Natural killer cell (primary cell): ENCODE measurements at regions not wholly inside any gene's neighbourhood (a gene's known extent, or its start where the extent isn't known, plus 50 kb on each side); places are given as distances from the start of the nearest gene placed in this dataset.
"Not testable (repeated sequence)": the region's sequence is repeated elsewhere in the genome, so short reads cannot be mapped to it uniquely, and the experiment has no call there.

ENCODE experiments used
- ATAC-seq, 3 donors: fragments of 150-1000 bp in 2 of 3; fragments of 200-7000 bp in 1 of 3; cut with Tn5 transposase; 1 replicate in 1 of 3; 2 replicates in 2 of 3; pipeline ENCODE4 v1.10.0; 2021; ENCODE audit warnings: mild to moderate bottlenecking in 2 of 3, moderate library complexity in 2 of 3
- DNase-seq, 2 donors: peaks; one replicate each; pipeline versions ENCODE4 v3.0.0 to v3.0.0-alpha.2; 2013 to 2021; ENCODE audit warnings: mixed read lengths in 1 of 2
- H3K27ac ChIP-seq: one replicate; pipeline ENCODE4 v1.5.1; 2013; ENCODE audit warnings: mild to moderate bottlenecking, low read length
- H3K27me3 ChIP-seq: one replicate; pipeline ENCODE4 v1.6.1; 2013; ENCODE audit warnings: low read length; ENCODE audit not compliant: control insufficient read depth, insufficient read depth
- H3K36me3 ChIP-seq: one replicate; pipeline ENCODE4 v1.6.1; 2013; ENCODE audit warnings: low read length; ENCODE audit not compliant: control insufficient read depth, insufficient read depth
- H3K4me1 ChIP-seq: one replicate; pipeline ENCODE4 v1.6.1; 2013; ENCODE audit warnings: low read length; ENCODE audit not compliant: control insufficient read depth, insufficient read depth
- H3K4me3 ChIP-seq: one replicate; pipeline ENCODE4 v1.5.1; 2013; ENCODE audit warnings: low read length
- H3K9me3 ChIP-seq: one replicate; pipeline ENCODE4 v1.6.1; 2013; ENCODE audit warnings: low read length; ENCODE audit not compliant: control insufficient read depth, insufficient read depth
- H3K27ac Mint-ChIP-seq, 2 donors: one replicate each; pipeline ENCODE4 v1.8.0; 2022; ENCODE audit warnings: mild to moderate bottlenecking in 2 of 2, mixed read lengths in 2 of 2, moderate library complexity in 1 of 2
- H3K27me3 Mint-ChIP-seq, 2 donors: one replicate each; pipeline ENCODE4 v1.8.0; 2022; ENCODE audit warnings: low read depth in 2 of 2, mixed read lengths in 2 of 2
- H3K36me3 Mint-ChIP-seq: one replicate; pipeline ENCODE4 v1.8.0; 2022; ENCODE audit warnings: mixed read lengths
- H3K4me1 Mint-ChIP-seq, 2 donors: one replicate each; pipeline ENCODE4 v1.8.0; 2022; ENCODE audit warnings: mixed read lengths in 2 of 2
- H3K4me3 Mint-ChIP-seq: one replicate; pipeline ENCODE4 v1.8.0; 2022; ENCODE audit warnings: mild to moderate bottlenecking, moderate library complexity, mixed read lengths
- H3K9me3 Mint-ChIP-seq, 2 donors: one replicate each; pipeline ENCODE4 v1.8.0; 2022; ENCODE audit warnings: mixed read lengths in 2 of 2
- WGBS: methylation state at CpG from one replicate; pipeline ENCODE4 v1.1.7; 2013; ENCODE audit warnings: missing lambda C conversion rate; ENCODE audit not compliant: insufficient coverage; 5-methylcytosine and 5-hydroxymethylcytosine counted together
- intact Hi-C: fragments of 100-400 bp; cut with micrococcal nuclease; formaldehyde crosslinking; loops from one replicate; pipeline ENCODE4 v1.14.2; 2022
- TF ChIP-seq, protein P1 (sequence below): fragments of 200-600 bp; IDR thresholded peaks from one replicate; pipeline ENCODE4 v1.8.0; 2022; ENCODE audit warnings: antibody characterized with exemption

DNA sequence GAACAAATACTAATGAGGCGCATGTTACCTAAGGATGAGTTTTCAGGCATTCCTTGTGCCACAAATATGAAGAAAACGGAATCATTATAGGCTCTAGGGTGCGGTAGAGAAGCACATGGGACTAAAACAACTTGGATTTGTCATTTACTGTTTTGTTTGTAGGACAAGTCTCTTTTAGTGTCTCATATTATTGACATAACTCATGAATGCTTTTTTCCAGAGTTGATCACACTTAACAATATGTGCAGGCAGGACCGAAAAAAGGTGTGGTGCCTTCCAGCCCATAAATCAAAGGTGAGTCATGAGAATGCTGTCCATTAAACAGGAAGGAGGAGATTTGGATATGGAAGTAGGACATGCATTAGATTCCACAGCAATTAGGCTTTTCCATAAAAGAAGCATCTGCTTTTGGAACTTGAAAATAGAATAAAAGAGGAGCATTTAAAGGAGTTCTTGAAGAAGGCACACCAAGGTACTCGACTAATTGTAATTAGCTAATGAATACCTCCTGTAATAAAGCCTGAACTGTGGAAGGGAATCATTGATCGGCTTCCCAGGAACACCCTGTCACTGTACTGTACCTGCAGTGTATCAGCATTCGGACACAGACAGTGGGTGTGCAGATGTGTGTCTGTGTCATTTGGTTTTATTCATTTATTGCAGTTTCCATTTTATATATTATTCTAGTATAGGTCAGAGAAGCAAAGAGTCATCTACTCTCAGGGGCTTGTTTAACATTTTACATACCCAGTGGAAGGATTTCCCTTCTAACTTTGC lies 119.7 kb upstream of the KLF14 start:
- Histone ChIP-seq H3K27me3 (no peaks in the 10 kb centered on the region), H3K27ac (no peak overlapping the region), H3K36me3 (peaks cover 6% of the 10 kb centered on the region), H3K4me3 (no peak overlapping the region), H3K9me3 (peaks cover 16% of the 10 kb centered on the region), H3K4me1 (no peaks in the 10 kb centered on the region)
- 95% methylated on average over 7 of the region's 7 CpGs for WGBS
- Mint-ChIP-seq H3K4me3 (no peak overlapping the region), H3K27me3 (peaks cover 0 to 3% of the 10 kb centered on the region in 2 donors), H3K36me3 (peaks cover 24% of the 10 kb centered on the region), H3K27ac (no peak overlapping the region), H3K9me3 (peaks cover 9 to 16% of the 10 kb centered on the region in 2 donors), H3K4me1 (no peaks in the 10 kb centered on the region)
- TF ChIP-seq, protein P1, sequence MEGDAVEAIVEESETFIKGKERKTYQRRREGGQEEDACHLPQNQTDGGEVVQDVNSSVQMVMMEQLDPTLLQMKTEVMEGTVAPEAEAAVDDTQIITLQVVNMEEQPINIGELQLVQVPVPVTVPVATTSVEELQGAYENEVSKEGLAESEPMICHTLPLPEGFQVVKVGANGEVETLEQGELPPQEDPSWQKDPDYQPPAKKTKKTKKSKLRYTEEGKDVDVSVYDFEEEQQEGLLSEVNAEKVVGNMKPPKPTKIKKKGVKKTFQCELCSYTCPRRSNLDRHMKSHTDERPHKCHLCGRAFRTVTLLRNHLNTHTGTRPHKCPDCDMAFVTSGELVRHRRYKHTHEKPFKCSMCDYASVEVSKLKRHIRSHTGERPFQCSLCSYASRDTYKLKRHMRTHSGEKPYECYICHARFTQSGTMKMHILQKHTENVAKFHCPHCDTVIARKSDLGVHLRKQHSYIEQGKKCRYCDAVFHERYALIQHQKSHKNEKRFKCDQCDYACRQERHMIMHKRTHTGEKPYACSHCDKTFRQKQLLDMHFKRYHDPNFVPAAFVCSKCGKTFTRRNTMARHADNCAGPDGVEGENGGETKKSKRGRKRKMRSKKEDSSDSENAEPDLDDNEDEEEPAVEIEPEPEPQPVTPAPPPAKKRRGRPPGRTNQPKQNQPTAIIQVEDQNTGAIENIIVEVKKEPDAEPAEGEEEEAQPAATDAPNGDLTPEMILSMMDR: no peak
- ATAC-seq (no peak), DNase-seq (no peak)
- intact Hi-C loops: no loop called here

DNA sequence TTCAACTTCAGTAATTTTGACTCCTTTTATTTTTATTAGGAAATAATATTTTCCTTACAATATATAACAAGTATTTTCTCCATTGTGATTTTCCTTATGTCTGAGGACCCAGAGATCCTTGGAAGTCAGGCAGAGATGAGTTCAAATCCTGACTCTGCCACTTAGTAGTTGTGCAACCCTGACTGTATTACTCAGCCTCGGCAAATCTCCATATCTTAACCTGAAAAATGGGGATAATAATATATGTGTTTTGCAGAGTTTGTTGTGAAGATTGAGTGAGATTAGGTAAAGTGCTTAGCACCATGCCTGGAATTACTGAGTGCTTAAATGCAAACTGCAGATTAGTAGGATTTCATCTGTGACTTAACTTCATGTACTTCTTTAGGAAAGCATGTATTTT lies 120.5 kb upstream of the KLF14 start:
- peaks cover 16% of the 10 kb centered on the region for H3K9me3 ChIP-seq
- 100% methylated on average over 1 of the region's 1 CpG for WGBS
- intact Hi-C loops: no loop called here
- H3K27ac ChIP-seq: no peak overlapping the region
- no peaks in the 10 kb centered on the region for H3K27me3 ChIP-seq
- no peaks in the 10 kb centered on the region for H3K4me1 ChIP-seq
- peaks cover 32% of the 10 kb centered on the region for H3K36me3 Mint-ChIP-seq
- H3K4me1 Mint-ChIP-seq: no peaks in the 10 kb centered on the region
- TF ChIP-seq, protein P1: no peak
- H3K27me3 Mint-ChIP-seq: peaks cover 0 to 3% of the 10 kb centered on the region in 2 donors
- H3K9me3 Mint-ChIP-seq: peaks cover 15 to 22% of the 10 kb centered on the region in 2 donors
- ATAC-seq (no peak), DNase-seq (no peak)
- H3K36me3 ChIP-seq: peaks cover 6% of the 10 kb centered on the region
- H3K27ac Mint-ChIP-seq: no peak overlapping the region
- H3K4me3 Mint-ChIP-seq: no peak overlapping the region
- no peak overlapping the region for H3K4me3 ChIP-seq

DNA sequence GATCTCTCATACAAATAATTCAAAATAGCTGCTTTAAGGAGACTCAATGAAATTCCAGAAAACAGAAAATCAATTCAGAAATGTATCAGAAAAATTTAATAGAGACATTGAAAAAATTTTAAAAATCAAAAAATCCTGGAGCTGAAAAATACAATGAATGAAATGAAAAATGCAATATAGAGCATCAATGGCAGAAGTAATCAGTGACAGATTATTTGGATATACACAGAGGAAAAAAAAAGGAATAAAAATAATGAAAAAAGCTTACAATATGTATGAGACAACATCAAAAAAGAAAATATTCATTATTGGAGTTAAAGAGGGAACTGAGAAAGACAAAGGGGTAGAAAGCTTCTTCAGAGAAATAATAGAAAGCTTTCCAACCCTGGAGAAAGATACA lies 122.9 kb upstream of the KLF14 start:
- H3K9me3 Mint-ChIP-seq: peaks cover 17 to 27% of the 10 kb centered on the region in 2 donors

DNA sequence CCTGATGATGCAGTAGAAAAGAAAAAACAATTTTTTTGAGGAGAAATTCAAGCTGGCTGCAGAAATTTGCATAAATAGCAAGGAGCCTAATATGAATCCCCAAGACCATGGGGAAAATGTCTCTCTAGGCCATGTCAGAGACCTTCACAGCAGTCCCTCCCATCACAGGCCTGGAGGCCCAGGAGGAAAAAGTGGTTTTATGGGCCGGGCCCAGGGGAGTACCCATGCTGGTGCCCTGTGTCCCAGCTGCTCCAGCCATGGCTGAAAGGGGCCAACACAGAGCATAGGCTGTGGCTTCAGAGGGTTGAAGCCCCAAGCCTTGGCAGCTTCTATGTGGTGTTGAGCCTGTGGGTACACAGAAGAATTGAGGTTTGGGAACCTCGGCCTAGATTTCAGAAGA lies 126.8 kb upstream of the KLF14 start:
- H3K27ac ChIP-seq, H3K27ac Mint-ChIP-seq, DNase-seq, ATAC-seq, H3K27me3 ChIP-seq, intact Hi-C loops, H3K4me1 Mint-ChIP-seq, H3K27me3 Mint-ChIP-seq, H3K4me3 ChIP-seq, H3K4me1 ChIP-seq, H3K4me3 Mint-ChIP-seq: not testable (repeated sequence)
- Histone ChIP-seq H3K36me3 (peaks cover 10% of the 10 kb centered on the region), H3K9me3 (peaks cover 17% of the 10 kb centered on the region)
- Mint-ChIP-seq H3K36me3 (peaks cover 56% of the 10 kb centered on the region), H3K9me3 (peaks cover 17 to 27% of the 10 kb centered on the region in 2 donors)
- 89% methylated on average over 2 of the region's 2 CpGs for WGBS

More for the DNA sequence above, 122.9 kb upstream of the KLF14 start:
- H3K4me3 Mint-ChIP-seq: no peak overlapping the region
- H3K36me3 Mint-ChIP-seq: peaks cover 45% of the 10 kb centered on the region
- Histone ChIP-seq H3K4me3 (no peak overlapping the region), H3K27me3 (no peaks in the 10 kb centered on the region), H3K27ac (no peak overlapping the region), H3K4me1 (no peaks in the 10 kb centered on the region), H3K36me3 (peaks cover 10% of the 10 kb centered on the region), H3K9me3 (peaks cover 22% of the 10 kb centered on the region)
- no peak overlapping the region for H3K27ac Mint-ChIP-seq
- peaks cover 0 to 3% of the 10 kb centered on the region in 2 donors for H3K27me3 Mint-ChIP-seq
- ATAC-seq: no peak
- intact Hi-C loops: no loop called here
- H3K4me1 Mint-ChIP-seq: no peaks in the 10 kb centered on the region
- TF ChIP-seq, protein P1: no peak
- no peak for DNase-seq
